GM12878 (cell line): ENCODE measurements at regions not wholly inside any gene's neighbourhood (a gene's known extent, or its start where the extent isn't known, plus 50 kb on each side); places are given as distances from the start of the nearest gene placed in this dataset.

Experiments used
- ATAC-seq: fragments of 200-7000 bp; cut with Tn5 transposase; 3 replicates; pipeline ENCODE4 v1.9.1; 2020; ENCODE audit warnings: mild to moderate bottlenecking, moderate library complexity
- BruUV-seq: library from RNA; stranded (reverse); fragments of 400-500 nt; replicated peaks from 2 replicates; lab custom pipeline; 2021; lab: Mats Ljungman, UMichigan
- CTCF ChIA-PET: fragments of 300-600 bp; sonication (Branson Sonifier 250); formaldehyde crosslinking; extraction: SDS; loops from one replicate; lab custom pipeline; 2021; ENCODE audit warnings: inconsistent platforms; lab: Yijun Ruan, JAX
- POLR2A ChIA-PET: fragments of 350-600 bp; formaldehyde crosslinking; extraction: SDS; loops from one replicate; lab custom pipeline; 2021; ENCODE audit warnings: inconsistent platforms; lab: Charles Lee
- RAD21 ChIA-PET: fragments of 300-600 bp; sonication (Branson Sonifier 250); formaldehyde crosslinking; loops from one replicate; lab custom pipeline; 2023; ENCODE audit warnings: antibody characterized with exemption; ENCODE audit not compliant: unreplicated experiment; lab: Charles Lee
- SMC1A ChIA-PET: fragments of 300-600 bp; sonication (Branson Sonifier 250); formaldehyde crosslinking; loops from one replicate; lab custom pipeline; 2023; ENCODE audit not compliant: unreplicated experiment, uncharacterized antibody; lab: Charles Lee
- DNase-seq: peaks from one replicate; pipeline ENCODE4 v3.0.0-alpha.2; 2011; ENCODE audit warnings: low read depth, low spot score
- FAIRE-seq: peaks from 3 replicates; lab custom pipeline; 2011; peaks lifted over from hg19 to GRCh38; lab: Jason Lieb, UNC
- H2AFZ ChIP-seq: 2 replicates; pipeline ENCODE4 v1.6.0; 2011; ENCODE audit warnings: low read depth, low read length, control low read depth; ENCODE audit not compliant: control insufficient read depth
- H3K27ac ChIP-seq: 2 replicates; pipeline ENCODE4 v1.5.1; 2011; ENCODE audit warnings: control low read depth; ENCODE audit not compliant: control insufficient read depth, insufficient read depth
- H3K27me3 ChIP-seq, 2 experiments: replicated peaks in 1 of 2; 2 replicates each; pipeline versions ENCODE4 v1.6.0 to v1.6.1; 2011; ENCODE audit warnings: low read length in 1 of 2; ENCODE audit not compliant: control insufficient read depth in 2 of 2, insufficient read depth in 2 of 2
- H3K36me3 ChIP-seq, 2 experiments: 2 replicates each; pipeline ENCODE4 v1.5.1; 2011; ENCODE audit warnings: low read length in 1 of 2; ENCODE audit not compliant: control insufficient read depth in 2 of 2, insufficient read depth in 2 of 2
- H3K4me1 ChIP-seq: 2 replicates; pipeline ENCODE4 v1.6.1; 2011; ENCODE audit warnings: mild to moderate bottlenecking, low read length, moderate library complexity, mixed read lengths; ENCODE audit not compliant: control insufficient read depth, insufficient read depth
- H3K4me2 ChIP-seq: 2 replicates; pipeline ENCODE4 v1.6.0; 2011; ENCODE audit warnings: control low read depth; ENCODE audit not compliant: control insufficient read depth, insufficient read depth
- H3K4me3 ChIP-seq: fragments of 200-600 bp; sonication (generic); 2 replicates; pipeline ENCODE4 v1.5.1; 2016
- H3K79me2 ChIP-seq: 2 replicates; pipeline ENCODE4 v1.6.0; 2011; ENCODE audit warnings: low read length; ENCODE audit not compliant: control insufficient read depth, insufficient read depth
- H3K9ac ChIP-seq: 2 replicates; pipeline ENCODE4 v1.8.0; 2011; ENCODE audit warnings: low read length, control low read depth, mixed read lengths; ENCODE audit not compliant: control insufficient read depth, insufficient read depth
- H3K9me3 ChIP-seq: replicated peaks from 3 replicates; pipeline ENCODE4 v1.5.1; 2011; ENCODE audit warnings: mild to moderate bottlenecking, low read length; ENCODE audit not compliant: control insufficient read depth, insufficient read depth
- H4K20me1 ChIP-seq: 2 replicates; pipeline ENCODE4 v1.6.0; 2011; ENCODE audit not compliant: control insufficient read depth, insufficient read depth
- BHLHE40 ChIP-seq, 2 experiments: fragments of 450-650 bp in 1 of 2; IDR thresholded peaks; 2 replicates each; pipeline ENCODE4 v1.6.1; 2011 to 2017; ENCODE audit warnings: low read depth in 2 of 2, borderline replicate concordance in 1 of 2, improper control_type of control experiment in 1 of 2, low read length in 1 of 2, mild to moderate bottlenecking in 1 of 2
- CBX5 ChIP-seq: sonication (generic); IDR thresholded peaks from 2 replicates; pipeline ENCODE4 v1.6.1; 2016; ENCODE audit warnings: low read depth, moderate library complexity, mild to moderate bottlenecking, inconsistent platforms
- CHD2 ChIP-seq: IDR thresholded peaks from 2 replicates; pipeline ENCODE4 v1.6.1; 2011; ENCODE audit warnings: low read depth, low read length, improper control_type of control experiment, borderline replicate concordance
- GATAD2B ChIP-seq: fragments of 450-650 bp; conservative IDR thresholded peaks from 2 replicates; pipeline ENCODE4 v1.6.1; 2017; ENCODE audit warnings: low read depth, mild to moderate bottlenecking, moderate library complexity
- MEF2B ChIP-seq: fragments of 450-650 bp; IDR thresholded peaks from 2 replicates; pipeline ENCODE4 v1.6.1; 2018; ENCODE audit warnings: mild to moderate bottlenecking, moderate library complexity; ENCODE audit not compliant: partially characterized antibody, poor library complexity, severe bottlenecking
- MYC ChIP-seq: IDR thresholded peaks from 2 replicates; pipeline ENCODE4 v1.6.1; 2011; ENCODE audit warnings: mild to moderate bottlenecking, low read length, moderate library complexity, inconsistent platforms; ENCODE audit not compliant: insufficient read depth, insufficient replicate concordance, insufficient read length, severe bottlenecking
- POLR2AphosphoS5 ChIP-seq: IDR thresholded peaks from 2 replicates; pipeline ENCODE4 v1.6.1; 2011; ENCODE audit warnings: mild to moderate bottlenecking, low read length, inconsistent platforms
- SP1 ChIP-seq: IDR thresholded peaks from one replicate; pipeline ENCODE4 v1.6.1; 2011; ENCODE audit warnings: low read depth, low read length
- WGBS: methylation state at CpG from one replicate; pipeline ENCODE4 v1.1.6; 2016; ENCODE audit warnings: low lambda C conversion rate; ENCODE audit not compliant: insufficient replicate concordance, insufficient coverage; ENCODE audit errors: missing lambda C conversion rate; 5-methylcytosine and 5-hydroxymethylcytosine counted together
- in situ Hi-C: fragments of 300-500 bp; cut with MboI; formaldehyde crosslinking; loops from 9 replicates; pipeline ENCODE4 v1.14.3; 2018; ENCODE audit warnings: mixed read lengths
- intact Hi-C: fragments of 100-400 bp; cut with micrococcal nuclease; formaldehyde crosslinking; loops from one replicate; pipeline ENCODE4 v1.14.2; 2022; ENCODE audit not compliant: unreplicated experiment
- TF ChIP-seq, protein P1 (sequence below): fragments of 450-650 bp; IDR thresholded peaks from 2 replicates; pipeline ENCODE4 v1.6.1; 2018; ENCODE audit warnings: mild to moderate bottlenecking, low read depth, moderate library complexity; ENCODE audit not compliant: partially characterized antibody
- TF ChIP-seq, protein P2 (sequence below): fragments of 450-650 bp; IDR thresholded peaks from 2 replicates; pipeline ENCODE4 v1.6.1; 2016; ENCODE audit warnings: mild to moderate bottlenecking, moderate library complexity, borderline replicate concordance
- TF ChIP-seq, protein P3 (sequence below): IDR thresholded peaks from 2 replicates; pipeline ENCODE4 v1.6.1; 2012; ENCODE audit warnings: low read length, inconsistent platforms
- TF ChIP-seq, protein P4 (sequence below): fragments of 450-650 bp; IDR thresholded peaks from 2 replicates; pipeline ENCODE4 v1.6.1; 2016; ENCODE audit warnings: mild to moderate bottlenecking

DNA sequence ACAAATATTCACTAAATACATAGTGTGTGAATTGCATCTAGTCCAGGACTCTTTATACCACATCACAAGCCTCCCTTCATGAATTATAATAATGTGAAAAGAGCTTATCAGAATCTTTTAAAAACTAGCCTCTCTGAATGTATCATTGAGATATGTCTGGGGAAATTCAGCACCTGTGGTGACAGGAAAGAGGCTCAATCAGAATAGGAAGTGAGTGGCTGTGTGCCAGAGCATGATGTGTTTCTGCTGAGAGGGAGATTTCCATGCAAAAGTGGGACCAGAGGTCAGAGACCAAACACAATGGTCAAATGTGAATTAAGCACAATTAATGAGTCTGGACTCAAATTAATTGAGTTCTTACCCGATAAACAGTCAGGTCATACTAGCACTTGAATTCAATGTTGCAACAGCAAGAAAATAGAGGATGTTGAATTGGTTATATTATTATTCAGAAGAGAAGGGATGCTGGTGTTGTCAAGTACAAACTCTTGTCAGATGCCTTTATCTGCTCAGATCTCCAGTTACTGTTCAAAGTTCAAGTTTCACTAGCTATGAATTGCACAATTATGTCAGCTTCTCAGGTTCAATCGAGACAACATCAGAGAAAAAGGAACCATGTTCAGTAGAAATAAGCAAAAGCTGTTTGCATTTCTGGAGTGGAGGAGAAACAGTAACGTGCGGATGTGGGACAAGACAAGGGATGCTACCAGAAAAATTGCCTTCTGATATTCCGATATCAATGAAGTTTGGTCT lies 226.2 kb downstream of the ZNF326 start:
- no TSS peak for BruUV-seq
- no peak overlapping the region for H3K27ac ChIP-seq
- no peaks in the 10 kb centered on the region for H3K36me3 ChIP-seq
- no peak overlapping the region for H3K9ac ChIP-seq
- no peaks in the 10 kb centered on the region for H3K4me1 ChIP-seq
- DNase-seq: no peak
- H4K20me1 ChIP-seq: no peaks in the 10 kb centered on the region
- ChIA-PET SMC1A (interaction anchor here (0.6 to 3.1 kb wide), 8 partner anchors 11 to 487 kb away, joined by 3 to 16 read pairs (median 4); no protein-coding TSS in a partner anchor), RAD21 (interaction anchor here (0.6 to 1.5 kb wide), 6 partner anchors 16 to 313 kb away, joined by 3 to 4 read pairs (median 3); no protein-coding TSS in a partner anchor), CTCF (interaction anchor here (0.5 to 1.0 kb wide), 3 partner anchors 87 to 357 kb away, joined by 3 read pairs; no protein-coding TSS in a partner anchor), POLR2A (interaction anchor here (0.6 kb wide), 1 partner anchor 11 kb away, joined by 4 read pairs; no protein-coding TSS in a partner anchor)
- in situ Hi-C loops (no loop called here), intact Hi-C loops (no loop called here)
- no peak overlapping the region for H3K4me3 ChIP-seq
- peak; percentile 49 for ATAC-seq
- H3K79me2 ChIP-seq: no peaks in the 10 kb centered on the region
- no peak for FAIRE-seq
- no peak overlapping the region for H2AFZ ChIP-seq
- H3K9me3 ChIP-seq: no peaks in the 10 kb centered on the region
- WGBS: 56% methylated on average over 5 of the region's 5 CpGs
- no peaks in the 10 kb centered on the region for H3K27me3 ChIP-seq
- no peak overlapping the region for H3K4me2 ChIP-seq
- TF ChIP-seq POLR2AphosphoS5 (no peak), MYC (no peak), SP1 (no peak), BHLHE40 (IDR thresholded peaks at IDR 0.05; ENCODE audit: borderline replicate concordance in 1 of 2, low read depth in 2 of 2, low read length in 1 of 2) (no peak), MEF2B (no peak), CHD2 (no peak), GATAD2B (no peak), CBX5 (no peak)
- TF ChIP-seq, protein P1, sequence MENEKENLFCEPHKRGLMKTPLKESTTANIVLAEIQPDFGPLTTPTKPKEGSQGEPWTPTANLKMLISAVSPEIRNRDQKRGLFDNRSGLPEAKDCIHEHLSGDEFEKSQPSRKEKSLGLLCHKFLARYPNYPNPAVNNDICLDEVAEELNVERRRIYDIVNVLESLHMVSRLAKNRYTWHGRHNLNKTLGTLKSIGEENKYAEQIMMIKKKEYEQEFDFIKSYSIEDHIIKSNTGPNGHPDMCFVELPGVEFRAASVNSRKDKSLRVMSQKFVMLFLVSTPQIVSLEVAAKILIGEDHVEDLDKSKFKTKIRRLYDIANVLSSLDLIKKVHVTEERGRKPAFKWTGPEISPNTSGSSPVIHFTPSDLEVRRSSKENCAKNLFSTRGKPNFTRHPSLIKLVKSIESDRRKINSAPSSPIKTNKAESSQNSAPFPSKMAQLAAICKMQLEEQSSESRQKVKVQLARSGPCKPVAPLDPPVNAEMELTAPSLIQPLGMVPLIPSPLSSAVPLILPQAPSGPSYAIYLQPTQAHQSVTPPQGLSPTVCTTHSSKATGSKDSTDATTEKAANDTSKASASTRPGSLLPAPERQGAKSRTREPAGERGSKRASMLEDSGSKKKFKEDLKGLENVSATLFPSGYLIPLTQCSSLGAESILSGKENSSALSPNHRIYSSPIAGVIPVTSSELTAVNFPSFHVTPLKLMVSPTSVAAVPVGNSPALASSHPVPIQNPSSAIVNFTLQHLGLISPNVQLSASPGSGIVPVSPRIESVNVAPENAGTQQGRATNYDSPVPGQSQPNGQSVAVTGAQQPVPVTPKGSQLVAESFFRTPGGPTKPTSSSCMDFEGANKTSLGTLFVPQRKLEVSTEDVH: no peak
- TF ChIP-seq, protein P2, sequence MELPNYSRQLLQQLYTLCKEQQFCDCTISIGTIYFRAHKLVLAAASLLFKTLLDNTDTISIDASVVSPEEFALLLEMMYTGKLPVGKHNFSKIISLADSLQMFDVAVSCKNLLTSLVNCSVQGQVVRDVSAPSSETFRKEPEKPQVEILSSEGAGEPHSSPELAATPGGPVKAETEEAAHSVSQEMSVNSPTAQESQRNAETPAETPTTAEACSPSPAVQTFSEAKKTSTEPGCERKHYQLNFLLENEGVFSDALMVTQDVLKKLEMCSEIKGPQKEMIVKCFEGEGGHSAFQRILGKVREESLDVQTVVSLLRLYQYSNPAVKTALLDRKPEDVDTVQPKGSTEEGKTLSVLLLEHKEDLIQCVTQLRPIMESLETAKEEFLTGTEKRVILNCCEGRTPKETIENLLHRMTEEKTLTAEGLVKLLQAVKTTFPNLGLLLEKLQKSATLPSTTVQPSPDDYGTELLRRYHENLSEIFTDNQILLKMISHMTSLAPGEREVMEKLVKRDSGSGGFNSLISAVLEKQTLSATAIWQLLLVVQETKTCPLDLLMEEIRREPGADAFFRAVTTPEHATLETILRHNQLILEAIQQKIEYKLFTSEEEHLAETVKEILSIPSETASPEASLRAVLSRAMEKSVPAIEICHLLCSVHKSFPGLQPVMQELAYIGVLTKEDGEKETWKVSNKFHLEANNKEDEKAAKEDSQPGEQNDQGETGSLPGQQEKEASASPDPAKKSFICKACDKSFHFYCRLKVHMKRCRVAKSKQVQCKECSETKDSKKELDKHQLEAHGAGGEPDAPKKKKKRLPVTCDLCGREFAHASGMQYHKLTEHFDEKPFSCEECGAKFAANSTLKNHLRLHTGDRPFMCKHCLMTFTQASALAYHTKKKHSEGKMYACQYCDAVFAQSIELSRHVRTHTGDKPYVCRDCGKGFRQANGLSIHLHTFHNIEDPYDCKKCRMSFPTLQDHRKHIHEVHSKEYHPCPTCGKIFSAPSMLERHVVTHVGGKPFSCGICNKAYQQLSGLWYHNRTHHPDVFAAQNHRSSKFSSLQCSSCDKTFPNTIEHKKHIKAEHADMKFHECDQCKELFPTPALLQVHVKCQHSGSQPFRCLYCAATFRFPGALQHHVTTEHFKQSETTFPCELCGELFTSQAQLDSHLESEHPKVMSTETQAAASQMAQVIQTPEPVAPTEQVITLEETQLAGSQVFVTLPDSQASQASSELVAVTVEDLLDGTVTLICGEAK: no peak
- TF ChIP-seq, protein P3, sequence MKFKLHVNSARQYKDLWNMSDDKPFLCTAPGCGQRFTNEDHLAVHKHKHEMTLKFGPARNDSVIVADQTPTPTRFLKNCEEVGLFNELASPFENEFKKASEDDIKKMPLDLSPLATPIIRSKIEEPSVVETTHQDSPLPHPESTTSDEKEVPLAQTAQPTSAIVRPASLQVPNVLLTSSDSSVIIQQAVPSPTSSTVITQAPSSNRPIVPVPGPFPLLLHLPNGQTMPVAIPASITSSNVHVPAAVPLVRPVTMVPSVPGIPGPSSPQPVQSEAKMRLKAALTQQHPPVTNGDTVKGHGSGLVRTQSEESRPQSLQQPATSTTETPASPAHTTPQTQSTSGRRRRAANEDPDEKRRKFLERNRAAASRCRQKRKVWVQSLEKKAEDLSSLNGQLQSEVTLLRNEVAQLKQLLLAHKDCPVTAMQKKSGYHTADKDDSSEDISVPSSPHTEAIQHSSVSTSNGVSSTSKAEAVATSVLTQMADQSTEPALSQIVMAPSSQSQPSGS: no peak
- TF ChIP-seq, protein P4, sequence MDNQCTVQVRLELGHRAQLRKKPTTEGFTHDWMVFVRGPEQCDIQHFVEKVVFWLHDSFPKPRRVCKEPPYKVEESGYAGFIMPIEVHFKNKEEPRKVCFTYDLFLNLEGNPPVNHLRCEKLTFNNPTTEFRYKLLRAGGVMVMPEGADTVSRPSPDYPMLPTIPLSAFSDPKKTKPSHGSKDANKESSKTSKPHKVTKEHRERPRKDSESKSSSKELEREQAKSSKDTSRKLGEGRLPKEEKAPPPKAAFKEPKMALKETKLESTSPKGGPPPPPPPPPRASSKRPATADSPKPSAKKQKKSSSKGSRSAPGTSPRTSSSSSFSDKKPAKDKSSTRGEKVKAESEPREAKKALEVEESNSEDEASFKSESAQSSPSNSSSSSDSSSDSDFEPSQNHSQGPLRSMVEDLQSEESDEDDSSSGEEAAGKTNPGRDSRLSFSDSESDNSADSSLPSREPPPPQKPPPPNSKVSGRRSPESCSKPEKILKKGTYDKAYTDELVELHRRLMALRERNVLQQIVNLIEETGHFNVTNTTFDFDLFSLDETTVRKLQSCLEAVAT: no peak
